Smooth muscle cell (in vitro differentiated cells): ENCODE measurements at regions not wholly inside any gene's neighbourhood (a gene's known extent, or its start where the extent isn't known, plus 50 kb on each side); places are given as distances from the start of the nearest gene placed in this dataset.

Experiments
- DNase-seq: peaks from one replicate; lab custom pipeline; 2025; ENCODE audit not compliant: unreplicated experiment; lab: John Stamatoyannopoulos, UW
- H2AFZ ChIP-seq: fragments of 200-600 bp; sonication (generic); 2 replicates; pipeline ENCODE4 v1.6.0; 2016; ENCODE audit warnings: antibody characterized with exemption, low read depth, mild to moderate bottlenecking
- H3F3A ChIP-seq: fragments of 200-600 bp; sonication (generic); 2 replicates; pipeline ENCODE4 v1.6.0; 2017; ENCODE audit warnings: antibody characterized with exemption, low read depth
- H3K27ac ChIP-seq: fragments of 200-600 bp; sonication (generic); 2 replicates; pipeline ENCODE4 v1.5.1; 2016; ENCODE audit warnings: low read depth, mild to moderate bottlenecking
- H3K27me3 ChIP-seq: fragments of 200-600 bp; sonication (generic); 2 replicates; pipeline ENCODE4 v1.6.1; 2016; ENCODE audit warnings: low read depth, mild to moderate bottlenecking
- H3K36me3 ChIP-seq: fragments of 200-600 bp; sonication (generic); 2 replicates; pipeline ENCODE4 v1.5.1; 2016; ENCODE audit warnings: low read depth
- H3K4me1 ChIP-seq: fragments of 200-600 bp; sonication (generic); 2 replicates; pipeline ENCODE4 v1.5.1; 2016; ENCODE audit warnings: low read depth
- H3K4me2 ChIP-seq: fragments of 200-600 bp; sonication (generic); 2 replicates; pipeline ENCODE4 v1.6.0; 2016; ENCODE audit warnings: mild to moderate bottlenecking
- H3K4me3 ChIP-seq: fragments of 200-600 bp; sonication (generic); 2 replicates; pipeline ENCODE4 v1.5.1; 2016; ENCODE audit warnings: mild to moderate bottlenecking
- H3K79me2 ChIP-seq: fragments of 200-600 bp; sonication (generic); 2 replicates; pipeline ENCODE4 v1.6.0; 2016; ENCODE audit warnings: low read depth, mild to moderate bottlenecking
- H3K9ac ChIP-seq: fragments of 200-600 bp; sonication (generic); 2 replicates; pipeline ENCODE4 v1.6.0; 2016; ENCODE audit warnings: low read depth
- H3K9me3 ChIP-seq: fragments of 200-600 bp; sonication (generic); replicated peaks from 2 replicates; pipeline ENCODE4 v1.5.1; 2016; ENCODE audit warnings: low read depth
- H4K20me1 ChIP-seq: fragments of 200-600 bp; sonication (generic); 2 replicates; pipeline ENCODE4 v1.6.0; 2016; ENCODE audit warnings: low read depth
- WGBS: methylation state at CpG from one replicate; pipeline ENCODE4 v1.1.7; 2016; ENCODE audit warnings: low lambda C conversion rate; 5-methylcytosine and 5-hydroxymethylcytosine counted together
- TF ChIP-seq, protein P1 (sequence below): fragments of 200-600 bp; sonication (generic); IDR thresholded peaks from 2 replicates; pipeline ENCODE4 v1.5.1; 2017; ENCODE audit warnings: borderline replicate concordance, mild to moderate bottlenecking, antibody characterized with exemption; ENCODE audit not compliant: insufficient read depth, poor library complexity, severe bottlenecking

DNA sequence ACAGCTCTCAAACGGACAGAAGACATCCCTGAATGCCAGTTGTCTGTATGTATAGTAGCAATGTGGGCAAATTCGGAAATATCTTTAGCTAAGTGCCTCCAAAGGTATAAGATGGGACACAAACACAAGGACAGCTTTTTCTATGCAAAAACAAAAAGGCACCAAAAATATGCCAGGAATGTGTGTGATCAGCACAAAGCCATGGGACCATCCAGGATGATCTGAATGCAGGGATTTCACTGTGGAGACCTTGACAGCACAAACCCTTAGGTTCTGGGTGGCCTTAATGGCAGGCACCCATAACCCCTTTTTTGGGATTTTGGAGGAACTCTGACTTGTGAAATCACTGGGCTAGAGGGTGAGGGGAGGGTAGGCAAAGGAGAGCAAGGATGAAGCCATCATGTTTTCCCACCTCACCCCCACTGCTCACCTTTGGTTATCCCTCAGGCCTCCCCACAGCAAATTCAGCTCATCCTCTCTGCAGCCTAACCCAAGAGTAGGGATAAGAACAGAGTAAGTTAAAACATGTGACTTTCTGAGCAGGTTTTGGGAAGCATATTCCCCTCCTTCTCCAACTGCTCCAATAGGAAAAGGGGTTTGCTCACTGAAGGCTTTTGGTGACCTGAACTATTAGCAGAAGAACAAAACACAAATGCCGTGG, 154.6 kb downstream of the SNX19 start:
- Histone ChIP-seq H3K9ac (no peak overlapping the region), H3K27ac (no peak overlapping the region), H3F3A (no peaks in the 10 kb centered on the region), H4K20me1 (no peaks in the 10 kb centered on the region), H3K36me3 (no peaks in the 10 kb centered on the region), H3K79me2 (no peaks in the 10 kb centered on the region), H3K9me3 (no peaks in the 10 kb centered on the region), H2AFZ (no peak overlapping the region), H3K4me1 (peaks cover 14% of the 10 kb centered on the region), H3K27me3 (peaks cover 31% of the 10 kb centered on the region), H3K4me2 (no peak overlapping the region), H3K4me3 (no peak overlapping the region)
- 72% methylated on average over 3 of the region's 3 CpGs for WGBS
- TF ChIP-seq, protein P1, sequence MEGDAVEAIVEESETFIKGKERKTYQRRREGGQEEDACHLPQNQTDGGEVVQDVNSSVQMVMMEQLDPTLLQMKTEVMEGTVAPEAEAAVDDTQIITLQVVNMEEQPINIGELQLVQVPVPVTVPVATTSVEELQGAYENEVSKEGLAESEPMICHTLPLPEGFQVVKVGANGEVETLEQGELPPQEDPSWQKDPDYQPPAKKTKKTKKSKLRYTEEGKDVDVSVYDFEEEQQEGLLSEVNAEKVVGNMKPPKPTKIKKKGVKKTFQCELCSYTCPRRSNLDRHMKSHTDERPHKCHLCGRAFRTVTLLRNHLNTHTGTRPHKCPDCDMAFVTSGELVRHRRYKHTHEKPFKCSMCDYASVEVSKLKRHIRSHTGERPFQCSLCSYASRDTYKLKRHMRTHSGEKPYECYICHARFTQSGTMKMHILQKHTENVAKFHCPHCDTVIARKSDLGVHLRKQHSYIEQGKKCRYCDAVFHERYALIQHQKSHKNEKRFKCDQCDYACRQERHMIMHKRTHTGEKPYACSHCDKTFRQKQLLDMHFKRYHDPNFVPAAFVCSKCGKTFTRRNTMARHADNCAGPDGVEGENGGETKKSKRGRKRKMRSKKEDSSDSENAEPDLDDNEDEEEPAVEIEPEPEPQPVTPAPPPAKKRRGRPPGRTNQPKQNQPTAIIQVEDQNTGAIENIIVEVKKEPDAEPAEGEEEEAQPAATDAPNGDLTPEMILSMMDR = no peak
- DNase-seq = no peak

DNA sequence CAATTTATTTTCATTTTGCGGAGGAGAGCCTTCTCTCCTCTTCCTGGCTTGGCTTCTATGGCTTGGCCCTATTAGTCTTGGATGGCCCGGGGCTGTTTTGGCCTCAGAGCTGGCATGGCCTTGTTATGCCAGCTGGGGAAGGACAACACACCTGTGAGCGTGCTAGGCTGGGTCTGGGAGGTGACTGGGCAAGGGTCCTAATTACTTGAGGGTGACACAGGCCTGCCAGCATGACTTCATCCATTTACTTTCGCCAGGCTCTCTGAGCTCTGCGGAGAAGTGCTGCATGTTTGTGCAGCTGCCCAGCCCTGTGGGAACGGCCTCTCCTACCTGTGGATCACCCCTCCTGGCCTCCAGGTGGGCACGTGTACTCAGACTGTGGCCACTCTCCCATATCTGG, 153.6 kb downstream of the SNX19 start:
- Histone ChIP-seq H3K4me3 (no peak overlapping the region), H3K79me2 (no peaks in the 10 kb centered on the region), H3K9ac (no peak overlapping the region), H3K4me1 (peaks cover 14% of the 10 kb centered on the region), H3K4me2 (no peak overlapping the region), H4K20me1 (no peaks in the 10 kb centered on the region), H3K27me3 (peaks cover 29% of the 10 kb centered on the region), H3K9me3 (no peaks in the 10 kb centered on the region), H3K36me3 (no peaks in the 10 kb centered on the region), H2AFZ (no peak overlapping the region), H3K27ac (no peak overlapping the region), H3F3A (no peaks in the 10 kb centered on the region)
- TF ChIP-seq, protein P1 = no peak
- 92% methylated on average over 6 of the region's 7 CpGs for WGBS
- DNase-seq = no peak

DNA sequence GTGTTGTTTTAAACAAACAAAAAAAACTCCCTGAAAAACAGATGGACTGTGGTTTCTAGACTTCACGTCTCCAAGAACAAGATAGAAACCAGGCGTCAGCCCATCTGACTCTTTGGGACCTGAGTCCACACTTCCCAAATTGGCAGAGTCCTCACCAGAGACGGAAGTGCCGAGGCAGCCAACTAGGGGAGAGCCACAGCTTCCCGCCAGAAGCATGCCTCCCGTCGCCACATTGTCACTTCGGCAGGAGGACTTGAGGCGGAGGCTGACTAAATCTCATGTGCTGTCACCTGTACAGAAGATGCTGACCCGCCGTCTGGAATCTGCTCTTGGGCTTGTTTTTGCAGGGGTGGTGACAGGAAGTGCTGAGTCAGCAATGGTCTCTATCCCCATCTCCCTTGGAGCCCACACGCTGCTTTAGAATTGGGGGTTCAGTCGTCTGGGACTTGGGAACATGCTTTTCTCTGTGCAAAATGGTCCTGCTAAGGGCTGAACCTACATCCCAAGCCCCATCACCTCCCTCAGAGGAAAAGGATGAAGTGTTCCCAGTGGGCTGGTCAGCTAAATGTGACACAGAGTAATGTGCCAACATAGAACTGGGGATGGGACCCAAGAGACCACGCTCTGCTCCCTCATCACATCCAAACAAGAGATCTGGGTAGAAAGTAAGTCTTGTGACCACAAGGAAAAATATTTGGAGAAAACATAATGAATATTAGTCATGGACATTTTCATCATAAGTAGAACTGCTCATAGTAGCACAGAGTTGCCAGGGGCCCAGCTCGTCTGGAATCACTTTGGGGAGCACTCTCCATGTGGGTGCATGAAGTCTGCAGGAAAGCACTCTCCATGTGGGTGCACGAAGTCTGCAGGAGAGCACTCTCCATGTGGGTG, 152.9 kb downstream of the SNX19 start:
- no peak overlapping the region for H3K4me2 ChIP-seq
- H3K9ac ChIP-seq = no peak overlapping the region
- no peaks in the 10 kb centered on the region for H3K79me2 ChIP-seq
- H3K4me1 ChIP-seq = peaks cover 14% of the 10 kb centered on the region
- H3K36me3 ChIP-seq = no peaks in the 10 kb centered on the region
- H3F3A ChIP-seq = no peaks in the 10 kb centered on the region
- H3K4me3 ChIP-seq = no peak overlapping the region
- no peak overlapping the region for H3K27ac ChIP-seq
- H3K27me3 ChIP-seq = peaks cover 23% of the 10 kb centered on the region
- TF ChIP-seq, protein P1 = no peak
- no peak for DNase-seq
- 86% methylated on average over 16 of the region's 16 CpGs for WGBS
- H3K9me3 ChIP-seq = no peaks in the 10 kb centered on the region
- H4K20me1 ChIP-seq = no peaks in the 10 kb centered on the region
- H2AFZ ChIP-seq = no peak overlapping the region
